ENCODE measurements at regions not wholly inside any gene's neighbourhood (a gene's known extent, or its start where the extent isn't known, plus 50 kb on each side); places are given as distances from the start of the nearest gene placed in this dataset.

GRCh38 chr12:4014444-4014843 lies 141.2 kb upstream of the PARP11 start:
- no peak for TF ChIP-seq ELF4 (IDR thresholded peaks at IDR 0.05)
- TF ChIP-seq ZNF384 (IDR thresholded peaks at IDR 0.05): no peak
- TF ChIP-seq FOXM1 (IDR thresholded peaks at IDR 0.05; ENCODE audit: borderline replicate concordance): no peak
- TF ChIP-seq BHLHE40 (IDR thresholded peaks at IDR 0.05; ENCODE audit: borderline replicate concordance): no peak
- no peak for TF ChIP-seq ARNT (IDR thresholded peaks at IDR 0.05)
- TF ChIP-seq SUZ12 (IDR thresholded peaks at IDR 0.05): no peak
- no peak for TF ChIP-seq CTBP1 (IDR thresholded peaks at IDR 0.05; ENCODE audit: borderline replicate concordance)
- no peak for TF ChIP-seq SP1 (IDR thresholded peaks at IDR 0.05)
- TF ChIP-seq LEF1 (IDR thresholded peaks at IDR 0.05; ENCODE audit: borderline replicate concordance): no peak
- TF ChIP-seq FOXA1 (IDR thresholded peaks at IDR 0.05): no peak
- TF ChIP-seq NFRKB (IDR thresholded peaks at IDR 0.05): no peak
- TF ChIP-seq TARDBP (IDR thresholded peaks at IDR 0.05): no peak
- TF ChIP-seq FOXK2 (IDR thresholded peaks at IDR 0.05): no peak
- TF ChIP-seq PKNOX1 (IDR thresholded peaks at IDR 0.05): no peak

All from HEK293T (cell line).